CD4-positive, alpha-beta T cell treated with Interleukin-4 for 1 hour (primary cell): ENCODE measurements at regions not wholly inside any gene's neighbourhood (a gene's known extent, or its start where the extent isn't known, plus 50 kb on each side); places are given as distances from the start of the nearest gene placed in this dataset.

Experiments used
- DNase-seq, 2 donors: peaks; one replicate each; pipeline ENCODE4 v3.0.0-alpha.2; 2020 to 2022

GRCh38 chr3:64464955-64465354 lies 222.8 kb downstream of the ADAMTS9 start:
- DNase-seq, result no peak

- no peak for DNase-seq
These were observed 223.8 kb downstream of the ADAMTS9 start for GRCh38 chr3:64463981-64464380.

GRCh38 chr3:64462203-64462602 lies 225.6 kb downstream of the ADAMTS9 start:
- DNase-seq, result no peak

GRCh38 chr3:64460877-64461276 lies 226.9 kb downstream of the ADAMTS9 start:
- no peak for DNase-seq

GRCh38 chr3:64460141-64460730 lies 227.6 kb downstream of the ADAMTS9 start:
- DNase-seq, result no peak

- no peak for DNase-seq
These were observed 228.1 kb downstream of the ADAMTS9 start for GRCh38 chr3:64459711-64460110.

- no peak for DNase-seq
These were observed 230.0 kb downstream of the ADAMTS9 start for GRCh38 chr3:64457811-64458210.

- no peak for DNase-seq
These were observed 231.1 kb downstream of the ADAMTS9 start for GRCh38 chr3:64456674-64457073.

GRCh38 chr3:64455351-64455750 lies 230.1 kb upstream of the PRICKLE2 start:
- no peak for DNase-seq

GRCh38 chr3:64454768-64455167 lies 229.5 kb upstream of the PRICKLE2 start:
- DNase-seq, result no peak

GRCh38 chr3:64454179-64454578 lies 228.9 kb upstream of the PRICKLE2 start:
- no peak for DNase-seq

GRCh38 chr3:64451283-64452012 lies 226.2 kb upstream of the PRICKLE2 start:
- DNase-seq, result no peak

GRCh38 chr3:64450396-64450956 lies 225.2 kb upstream of the PRICKLE2 start:
- DNase-seq, result no peak

- DNase-seq, result no peak
These were observed 223.8 kb upstream of the PRICKLE2 start for GRCh38 chr3:64449026-64449425.

- DNase-seq, result no peak
These were observed 220.7 kb upstream of the PRICKLE2 start for GRCh38 chr3:64445944-64446300.

- no peak for DNase-seq
These were observed 220.1 kb upstream of the PRICKLE2 start for GRCh38 chr3:64445109-64445943.

- DNase-seq, result no peak
These were observed 219.3 kb upstream of the PRICKLE2 start for GRCh38 chr3:64444490-64445108.

GRCh38 chr3:64443546-64444381 lies 218.5 kb upstream of the PRICKLE2 start:
- no peak for DNase-seq

GRCh38 chr3:64441861-64442260 lies 216.6 kb upstream of the PRICKLE2 start:
- DNase-seq, result no peak

GRCh38 chr3:64440498-64440897 lies 215.2 kb upstream of the PRICKLE2 start:
- no peak for DNase-seq

GRCh38 chr3:64438812-64439211 lies 213.5 kb upstream of the PRICKLE2 start:
- no peak for DNase-seq

- no peak for DNase-seq
These were observed 212.8 kb upstream of the PRICKLE2 start for GRCh38 chr3:64438066-64438465.
